Gastrocnemius medialis (tissue), 4 donors: ENCODE measurements at regions not wholly inside any gene's neighbourhood (a gene's known extent, or its start where the extent isn't known, plus 50 kb on each side); places are given as distances from the start of the nearest gene placed in this dataset.

Experiments
- POLR2A ChIP-seq, 2 donors: fragments of 450-650 bp; IDR thresholded peaks; one replicate each; pipeline ENCODE4 v1.6.1; 2017; ENCODE audit warnings: antibody characterized with exemption in 2 of 2, mild to moderate bottlenecking in 2 of 2, moderate library complexity in 2 of 2
- TF ChIP-seq, protein P1 (sequence below), 5 experiments: fragments of 450-650 bp in 3 of 5; fragments of 200-600 bp in 2 of 5; sonication (generic) in 2 of 5; IDR thresholded peaks in 4 of 5; conservative IDR thresholded peaks in 1 of 5; 1 replicate in 4 of 5; 2 replicates in 1 of 5; pipeline ENCODE4 v1.5.1; 2016 to 2019; ENCODE audit warnings: antibody characterized with exemption in 5 of 5, mild to moderate bottlenecking in 3 of 5, moderate library complexity in 3 of 5

DNA sequence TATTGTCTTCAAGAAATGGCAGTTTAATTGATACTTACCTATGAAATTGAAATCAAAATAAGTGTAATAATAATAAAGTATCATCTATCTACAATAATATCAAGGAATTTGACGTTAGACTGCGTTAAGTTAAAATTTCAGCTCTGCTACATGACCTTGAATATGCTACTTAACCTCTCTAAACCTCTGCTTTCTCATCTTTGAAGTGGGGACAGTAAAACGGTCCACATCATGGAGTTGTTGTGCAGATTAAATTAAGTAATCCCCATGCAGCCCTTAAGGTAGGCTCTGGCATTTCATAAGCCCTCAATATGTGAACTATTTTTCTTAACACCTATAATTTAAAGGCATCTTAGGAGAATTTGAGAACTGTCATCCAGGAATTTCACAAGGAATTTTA is 252.4 kb upstream of the PHF14 start:
- TF ChIP-seq, protein P1, sequence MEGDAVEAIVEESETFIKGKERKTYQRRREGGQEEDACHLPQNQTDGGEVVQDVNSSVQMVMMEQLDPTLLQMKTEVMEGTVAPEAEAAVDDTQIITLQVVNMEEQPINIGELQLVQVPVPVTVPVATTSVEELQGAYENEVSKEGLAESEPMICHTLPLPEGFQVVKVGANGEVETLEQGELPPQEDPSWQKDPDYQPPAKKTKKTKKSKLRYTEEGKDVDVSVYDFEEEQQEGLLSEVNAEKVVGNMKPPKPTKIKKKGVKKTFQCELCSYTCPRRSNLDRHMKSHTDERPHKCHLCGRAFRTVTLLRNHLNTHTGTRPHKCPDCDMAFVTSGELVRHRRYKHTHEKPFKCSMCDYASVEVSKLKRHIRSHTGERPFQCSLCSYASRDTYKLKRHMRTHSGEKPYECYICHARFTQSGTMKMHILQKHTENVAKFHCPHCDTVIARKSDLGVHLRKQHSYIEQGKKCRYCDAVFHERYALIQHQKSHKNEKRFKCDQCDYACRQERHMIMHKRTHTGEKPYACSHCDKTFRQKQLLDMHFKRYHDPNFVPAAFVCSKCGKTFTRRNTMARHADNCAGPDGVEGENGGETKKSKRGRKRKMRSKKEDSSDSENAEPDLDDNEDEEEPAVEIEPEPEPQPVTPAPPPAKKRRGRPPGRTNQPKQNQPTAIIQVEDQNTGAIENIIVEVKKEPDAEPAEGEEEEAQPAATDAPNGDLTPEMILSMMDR (IDR thresholded peaks at IDR 0.05 in 4 of 5, conservative IDR thresholded peaks at IDR 0.05 in 1 of 5), result no peak
- TF ChIP-seq POLR2A (IDR thresholded peaks at IDR 0.05), result no peak
